NT2/D1 (cell line): ENCODE measurements at regions not wholly inside any gene's neighbourhood (a gene's known extent, or its start where the extent isn't known, plus 50 kb on each side); places are given as distances from the start of the nearest gene placed in this dataset.

Source experiments
- SUZ12 ChIP-seq: IDR thresholded peaks from 2 replicates; pipeline ENCODE4 v1.6.1; 2011; ENCODE audit not compliant: insufficient read length, insufficient read depth; ENCODE audit errors: extremely low read depth
- YY1 ChIP-seq: IDR thresholded peaks from 2 replicates; pipeline ENCODE4 v1.6.1; 2011; ENCODE audit not compliant: insufficient read length, insufficient read depth
- ZNF274 ChIP-seq: IDR thresholded peaks from 2 replicates; pipeline ENCODE4 v1.6.1; 2011; ENCODE audit warnings: mild to moderate bottlenecking, low read depth, low read length

DNA sequence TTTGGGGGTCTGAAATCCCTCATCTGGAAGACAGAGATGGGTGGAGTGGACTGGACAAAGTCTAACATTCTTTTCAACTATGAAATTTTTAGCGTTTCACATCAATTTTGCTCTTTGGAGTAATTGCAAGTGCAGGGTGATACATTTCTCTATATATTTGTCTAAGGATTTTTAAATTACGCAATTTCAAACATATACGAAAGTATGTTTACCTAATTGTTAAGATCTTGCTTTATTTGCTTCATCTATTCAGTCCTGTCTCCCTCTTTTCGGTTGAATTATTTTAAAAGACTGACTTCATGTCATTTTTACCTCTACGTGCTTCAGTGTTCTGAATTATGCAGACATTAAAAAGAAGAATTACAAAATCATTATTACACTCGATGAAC lies 101.9 kb upstream of the CREB5 start:
- no peak for TF ChIP-seq YY1
- no peak for TF ChIP-seq ZNF274
- TF ChIP-seq SUZ12, result no peak
